PFSK-1 (cell line): ENCODE measurements at regions not wholly inside any gene's neighbourhood (a gene's known extent, or its start where the extent isn't known, plus 50 kb on each side); places are given as distances from the start of the nearest gene placed in this dataset.

Source experiments
- FOXP2 ChIP-seq: optimal IDR thresholded peaks from 2 replicates; pipeline ENCODE3; 2011; ENCODE audit warnings: borderline replicate concordance, control low read depth, inconsistent platforms; ENCODE audit not compliant: insufficient read depth; ENCODE audit errors: extremely low read length, extremely low read depth
- POLR2AphosphoS5 ChIP-seq: IDR thresholded peaks from 2 replicates; pipeline ENCODE4 v1.6.1; 2012; ENCODE audit warnings: low read depth, mild to moderate bottlenecking, control low read depth, low read length, moderate library complexity
- REST ChIP-seq, 2 experiments: IDR thresholded peaks; 2 replicates each; pipeline versions ENCODE4 v1.6.1 to v1.8.0; 2011 to 2012; ENCODE audit warnings: low read depth in 2 of 2, low read length in 2 of 2, control low read depth in 1 of 2, inconsistent platforms in 1 of 2, mild to moderate bottlenecking in 1 of 2, moderate library complexity in 1 of 2; ENCODE audit not compliant: insufficient read depth in 1 of 2
- SIN3A ChIP-seq: IDR thresholded peaks from 2 replicates; pipeline ENCODE4 v1.6.1; 2012; ENCODE audit warnings: mild to moderate bottlenecking, low read length, moderate library complexity, borderline replicate concordance; ENCODE audit not compliant: insufficient read depth
- TAF1 ChIP-seq: IDR thresholded peaks from 2 replicates; pipeline ENCODE4 v1.6.1; 2012; ENCODE audit warnings: low read length, control low read depth, borderline replicate concordance; ENCODE audit not compliant: insufficient read depth

GRCh38 chr11:134573857-134574256, 161.8 kb upstream of the B3GAT1 start:
- TF ChIP-seq FOXP2 (no peak), POLR2AphosphoS5 (no peak), REST (IDR thresholded peaks at IDR 0.05; ENCODE audit: insufficient read depth in 1 of 2, low read depth in 2 of 2, low read length in 2 of 2) (no peak)

- TF ChIP-seq SIN3A (no peak), FOXP2 (no peak), REST (IDR thresholded peaks at IDR 0.05; ENCODE audit: insufficient read depth in 1 of 2, low read depth in 2 of 2, low read length in 2 of 2) (no peak), TAF1 (no peak), POLR2AphosphoS5 (no peak)
These were observed 161.0 kb upstream of the B3GAT1 start for GRCh38 chr11:134572741-134573675.

- TF ChIP-seq REST (IDR thresholded peaks at IDR 0.05; ENCODE audit: insufficient read depth in 1 of 2, low read depth in 2 of 2, low read length in 2 of 2), result no peak
- TF ChIP-seq POLR2AphosphoS5, result no peak
- TF ChIP-seq SIN3A, result no peak
- no peak for TF ChIP-seq FOXP2
- TF ChIP-seq TAF1, result no peak
These were observed 159.3 kb upstream of the B3GAT1 start for GRCh38 chr11:134571301-134571700.

GRCh38 chr11:134569195-134569594, 157.2 kb upstream of the B3GAT1 start:
- no peak for TF ChIP-seq TAF1
- no peak for TF ChIP-seq POLR2AphosphoS5
- TF ChIP-seq FOXP2, result no peak
- no peak for TF ChIP-seq REST (IDR thresholded peaks at IDR 0.05; ENCODE audit: insufficient read depth in 1 of 2, low read depth in 2 of 2, low read length in 2 of 2)
- TF ChIP-seq SIN3A, result no peak
